CD1c-positive myeloid dendritic cell (primary cell): ENCODE measurements at regions not wholly inside any gene's neighbourhood (a gene's known extent, or its start where the extent isn't known, plus 50 kb on each side); places are given as distances from the start of the nearest gene placed in this dataset.
A peak's percentile ranks its signal among the peaks of the same experiment; 100 is the strongest.

Experiments used
- DNase-seq: peaks from one replicate; pipeline ENCODE4 v3.0.0-alpha.2; 2016; ENCODE audit errors: extremely low spot score

GRCh38 chr21:35344582-35344981 lies 295.5 kb upstream of the RUNX1 start:
- no peak for DNase-seq

GRCh38 chr21:35343046-35343819 lies 294.1 kb upstream of the RUNX1 start:
- DNase-seq = peak; percentile 32

- DNase-seq = peak; percentile 37
Observed at GRCh38 chr21:35342440-35342839, 293.3 kb upstream of the RUNX1 start.

GRCh38 chr21:35340273-35340672 lies 291.2 kb upstream of the RUNX1 start:
- DNase-seq = no peak

GRCh38 chr21:35338881-35339632 lies 290.0 kb upstream of the RUNX1 start:
- DNase-seq = peak; percentile 24

GRCh38 chr21:35338281-35338680 lies 289.2 kb upstream of the RUNX1 start:
- no peak for DNase-seq

- no peak for DNase-seq
Observed at GRCh38 chr21:35337573-35337972, 288.5 kb upstream of the RUNX1 start.

GRCh38 chr21:35336534-35336933 lies 287.4 kb upstream of the RUNX1 start:
- DNase-seq = no peak

GRCh38 chr21:35335951-35336446 lies 286.9 kb upstream of the RUNX1 start:
- DNase-seq = no peak

- DNase-seq = peak; percentile 39
Observed at GRCh38 chr21:35333831-35334618, 284.9 kb upstream of the RUNX1 start.

- DNase-seq = no peak
Observed at GRCh38 chr21:35332841-35333426, 283.8 kb upstream of the RUNX1 start.

GRCh38 chr21:35329940-35330660 lies 281.0 kb upstream of the RUNX1 start:
- DNase-seq = no peak

- no peak for DNase-seq
Observed at GRCh38 chr21:35328856-35329455, 279.9 kb upstream of the RUNX1 start.

- no peak for DNase-seq
Observed at GRCh38 chr21:35326677-35327076, 277.6 kb upstream of the RUNX1 start.

- DNase-seq = no peak
Observed at GRCh38 chr21:35325953-35326352, 276.9 kb upstream of the RUNX1 start.

- DNase-seq = no peak
Observed at GRCh38 chr21:35324372-35325220, 275.5 kb upstream of the RUNX1 start.

GRCh38 chr21:35323947-35324346 lies 274.8 kb upstream of the RUNX1 start:
- DNase-seq = no peak

- DNase-seq = no peak
Observed at GRCh38 chr21:35321322-35322200, 272.5 kb upstream of the RUNX1 start.
